H1 (cell line): ENCODE measurements at regions not wholly inside any gene's neighbourhood (a gene's known extent, or its start where the extent isn't known, plus 50 kb on each side); places are given as distances from the start of the nearest gene placed in this dataset.

Source experiments
- CTCF ChIA-PET: fragments of 300-600 bp; sonication (Branson Sonifier 250); formaldehyde crosslinking; loops from one replicate; lab custom pipeline; 2021; ENCODE audit not compliant: partially characterized antibody; lab: Charles Lee
- POLR2A ChIA-PET: fragments of 300-600 bp; sonication (Branson Sonifier 250); formaldehyde crosslinking; loops from one replicate; lab custom pipeline; 2021; ENCODE audit warnings: inconsistent platforms; ENCODE audit not compliant: partially characterized antibody; lab: Charles Lee
- DNase-seq, 2 experiments: peaks; one replicate each; pipeline versions ENCODE4 v3.0.0 to v3.0.0-alpha.2; 2010 to 2022; ENCODE audit warnings: low spot score in 2 of 2, low read depth in 1 of 2, mixed read lengths in 1 of 2
- FAIRE-seq: peaks from 2 replicates; lab custom pipeline; 2011; peaks lifted over from hg19 to GRCh38; lab: Jason Lieb, UNC
- H2AFZ ChIP-seq: 2 replicates; pipeline ENCODE4 v1.8.1; 2012; ENCODE audit warnings: low read length, inconsistent platforms
- H2AK5ac ChIP-seq: 2 replicates; pipeline ENCODE4 v1.6.1; 2013; ENCODE audit warnings: low read depth, low read length
- H2BK120ac ChIP-seq: replicated peaks from 2 replicates; pipeline ENCODE3; 2013; ENCODE audit warnings: low read depth, low read length, inconsistent platforms
- H2BK12ac ChIP-seq: 2 replicates; pipeline ENCODE4 v1.6.1; 2013; ENCODE audit warnings: low read depth, low read length
- H2BK15ac ChIP-seq: 2 replicates; pipeline ENCODE4 v1.6.1; 2013; ENCODE audit warnings: low read length
- H2BK20ac ChIP-seq: 2 replicates; pipeline ENCODE4 v1.6.1; 2013; ENCODE audit warnings: low read length
- H2BK5ac ChIP-seq: 2 replicates; pipeline ENCODE4 v1.6.1; 2013; ENCODE audit warnings: low read depth, low read length
- H3K14ac ChIP-seq: 2 replicates; pipeline ENCODE4 v1.6.1; 2013; ENCODE audit warnings: inconsistent platforms; ENCODE audit not compliant: insufficient read length
- H3K18ac ChIP-seq: 2 replicates; pipeline ENCODE4 v1.6.1; 2013; ENCODE audit warnings: low read length; ENCODE audit errors: extremely low read depth
- H3K23ac ChIP-seq: 2 replicates; pipeline ENCODE4 v1.6.1; 2013; ENCODE audit warnings: inconsistent platforms; ENCODE audit not compliant: insufficient read length
- H3K23me2 ChIP-seq: 2 replicates; pipeline ENCODE4 v1.6.1; 2013; ENCODE audit warnings: low read depth, low read length
- H3K27ac ChIP-seq: 2 replicates; pipeline ENCODE4 v1.6.1; 2011; ENCODE audit warnings: low read depth, low read length, inconsistent platforms
- H3K27me3 ChIP-seq, 4 experiments: replicated peaks in 1 of 4; 1 replicate in 1 of 4; 2 replicates in 3 of 4; pipeline versions ENCODE4 v1.6.1 to v1.8.1; 2011 to 2013; ENCODE audit warnings: low read length in 3 of 4, mild to moderate bottlenecking in 3 of 4, inconsistent platforms in 2 of 4, mixed read lengths in 2 of 4, moderate library complexity in 1 of 4; ENCODE audit not compliant: control insufficient read depth in 3 of 4, insufficient read depth in 3 of 4; ENCODE audit errors: extremely low read depth in 1 of 4
- H3K36me3 ChIP-seq, 4 experiments: 2 replicates each; pipeline versions ENCODE4 v1.6.1 to v1.8.1; 2011 to 2013; ENCODE audit warnings: mild to moderate bottlenecking in 4 of 4, low read length in 3 of 4, moderate library complexity in 2 of 4, control low read depth in 1 of 4, inconsistent platforms in 1 of 4; ENCODE audit not compliant: insufficient read depth in 4 of 4, control insufficient read depth in 2 of 4
- H3K4ac ChIP-seq: replicated peaks from 2 replicates; pipeline ENCODE3; 2013; ENCODE audit warnings: low read length, low read depth, mixed read lengths, inconsistent platforms; ENCODE audit not compliant: insufficient read length
- H3K4me1 ChIP-seq, 4 experiments: replicated peaks in 1 of 4; 1 replicate in 1 of 4; 2 replicates in 3 of 4; pipeline versions ENCODE4 v1.6.1 to v1.8.1; 2011 to 2013; ENCODE audit warnings: low read length in 3 of 4, inconsistent platforms in 2 of 4, mixed read lengths in 1 of 4; ENCODE audit not compliant: insufficient read depth in 4 of 4, control insufficient read depth in 3 of 4
- H3K4me2 ChIP-seq, 2 experiments: 2 replicates each; pipeline versions ENCODE4 v1.6.1 to v1.8.1; 2011 to 2013; ENCODE audit warnings: low read depth in 2 of 2, low read length in 2 of 2, control low read depth in 1 of 2, inconsistent platforms in 1 of 2, mild to moderate bottlenecking in 1 of 2; ENCODE audit not compliant: insufficient read depth in 1 of 2
- H3K4me3 ChIP-seq, 4 experiments: fragments of 200-600, 300-600 bp in 1 of 4; sonication (generic), shearing (Covaris generic), sonication (Bioruptor Twin) in 1 of 4; 2 replicates each; pipeline versions ENCODE4 v1.5.1 to v1.8.1; 2011 to 2016; ENCODE audit warnings: low read length in 4 of 4, low read depth in 3 of 4, control low read depth in 2 of 4, inconsistent platforms in 2 of 4, mild to moderate bottlenecking in 2 of 4, mixed read lengths in 1 of 4, moderate library complexity in 1 of 4; ENCODE audit not compliant: insufficient read depth in 2 of 4; ENCODE audit errors: extremely low read depth in 1 of 4
- H3K56ac ChIP-seq: replicated peaks from 2 replicates; pipeline ENCODE3; 2013; ENCODE audit warnings: low read depth, mild to moderate bottlenecking, mixed read lengths, low read length, inconsistent platforms; ENCODE audit not compliant: insufficient read length
- H3K79me1 ChIP-seq: 2 replicates; pipeline ENCODE4 v1.6.1; 2013; ENCODE audit warnings: low read depth, low read length, control low read depth
- H3K79me2 ChIP-seq, 2 experiments: 2 replicates each; pipeline versions ENCODE4 v1.6.1 to v1.8.1; 2012 to 2013; ENCODE audit warnings: low read length in 2 of 2, mild to moderate bottlenecking in 2 of 2, inconsistent platforms in 1 of 2; ENCODE audit not compliant: insufficient read depth in 2 of 2, control insufficient read depth in 1 of 2
- H3K9ac ChIP-seq, 4 experiments: replicated peaks in 1 of 4; 1 replicate in 1 of 4; 2 replicates in 3 of 4; pipeline versions ENCODE4 v1.6.1 to v1.8.1; 2011 to 2013; ENCODE audit warnings: low read depth in 3 of 4, low read length in 3 of 4, control low read depth in 2 of 4, mild to moderate bottlenecking in 2 of 4, moderate library complexity in 2 of 4, inconsistent platforms in 1 of 4; ENCODE audit errors: extremely low read depth in 1 of 4
- H3K9me3 ChIP-seq, 2 experiments: 2 replicates each; pipeline versions ENCODE4 v1.6.1 to v1.8.1; 2012 to 2013; ENCODE audit warnings: mild to moderate bottlenecking in 2 of 2, moderate library complexity in 2 of 2, control low read depth in 1 of 2, inconsistent platforms in 1 of 2, low read depth in 1 of 2, low read length in 1 of 2, mixed read lengths in 1 of 2; ENCODE audit not compliant: insufficient read depth in 2 of 2
- H4K20me1 ChIP-seq, 2 experiments: replicated peaks in 1 of 2; 2 replicates each; pipeline versions ENCODE3 to v1.8.1; 2011 to 2013; ENCODE audit warnings: inconsistent platforms in 2 of 2, low read length in 2 of 2, mild to moderate bottlenecking in 1 of 2; ENCODE audit not compliant: insufficient read depth in 2 of 2, control insufficient read depth in 1 of 2
- H4K5ac ChIP-seq: 2 replicates; pipeline ENCODE4 v1.6.1; 2013; ENCODE audit warnings: low read length, low read depth, mixed read lengths, inconsistent platforms; ENCODE audit not compliant: insufficient read length
- H4K8ac ChIP-seq: 2 replicates; pipeline ENCODE4 v1.8.0; 2013; ENCODE audit warnings: mild to moderate bottlenecking, moderate library complexity, low read length, inconsistent platforms; ENCODE audit not compliant: insufficient read depth; ENCODE audit errors: extremely low read depth
- H4K91ac ChIP-seq: replicated peaks from 2 replicates; pipeline ENCODE3; 2013; ENCODE audit warnings: low read length, mixed read lengths, inconsistent platforms; ENCODE audit not compliant: insufficient read length
- JUND ChIP-seq: IDR thresholded peaks from 2 replicates; pipeline ENCODE4 v1.6.1; 2011; ENCODE audit warnings: mild to moderate bottlenecking, improper control_type of control experiment, low read length
- RAD21 ChIP-seq, 2 experiments: IDR thresholded peaks in 1 of 2; conservative IDR thresholded peaks in 1 of 2; 2 replicates each; pipeline ENCODE4 v1.6.1; 2011; ENCODE audit warnings: low read depth in 2 of 2, low read length in 2 of 2, improper control_type of control experiment in 1 of 2, inconsistent platforms in 1 of 2, mild to moderate bottlenecking in 1 of 2, moderate library complexity in 1 of 2
- SP1 ChIP-seq: IDR thresholded peaks from 2 replicates; pipeline ENCODE4 v1.6.1; 2011; ENCODE audit warnings: low read depth, low read length
- USF2 ChIP-seq: IDR thresholded peaks from 2 replicates; pipeline ENCODE4 v1.6.1; 2011; ENCODE audit warnings: low read length, improper control_type of control experiment
- WGBS, 2 experiments: shearing (Covaris generic) in 1 of 2; methylation state at CpG; one replicate each; pipeline versions ENCODE4 v1.1.6 to v1.1.7; 2013 to 2015; ENCODE audit warnings: low lambda C conversion rate in 2 of 2, mixed read lengths in 2 of 2, inconsistent platforms in 1 of 2, low coverage in 1 of 2, missing lambda C conversion rate in 1 of 2; ENCODE audit not compliant: insufficient replicate concordance in 2 of 2, insufficient coverage in 1 of 2, insufficient read length in 1 of 2; ENCODE audit errors: extremely low coverage in 1 of 2, missing lambda C conversion rate in 1 of 2; 5-methylcytosine and 5-hydroxymethylcytosine counted together

- no peaks in the 10 kb centered on the region for H3K36me3 ChIP-seq
- TF ChIP-seq RAD21 (IDR thresholded peaks at IDR 0.05 in 1 of 2, conservative IDR thresholded peaks at IDR 0.05 in 1 of 2; ENCODE audit: low read depth in 2 of 2, low read length in 2 of 2), result no peak
- TF ChIP-seq JUND, result no peak
- TF ChIP-seq USF2, result no peak
- no peak for TF ChIP-seq SP1
- TF ChIP-seq, all 59 proteins: peak for 0
- H3K4me2 ChIP-seq, result no peak overlapping the region
- ChIA-PET CTCF (no interaction called here), POLR2A (no interaction called here)
- no peak overlapping the region for H3K9ac ChIP-seq
- whole genome bisulfite sequencing, 2 experiments, result 96% methylated on average over 1 of the region's 1 CpG; no CpG with 5 or more reads in 1 of the 2 experiments
- no peak overlapping the region for H3K27ac ChIP-seq
- H3K23ac ChIP-seq, result no peak overlapping the region
- H2AK5ac ChIP-seq, result no peak overlapping the region
- H3K79me2 ChIP-seq, result no peaks in the 10 kb centered on the region
- no peak overlapping the region for H2BK120ac ChIP-seq
- no peak overlapping the region for H3K18ac ChIP-seq
- H2BK12ac ChIP-seq, result no peak overlapping the region
- no peak overlapping the region for H2BK15ac ChIP-seq
- no peak overlapping the region for H3K56ac ChIP-seq
- H3K4me3 ChIP-seq, result no peak overlapping the region
- FAIRE-seq (no peak), DNase-seq (no peak)
- H4K5ac ChIP-seq, result no peak overlapping the region
- H3K4me1 ChIP-seq, result peaks cover 0 to 5% (median 3%) of the 10 kb centered on the region in 4 experiments; a peak in 2 of 7 replicates
- no peaks in the 10 kb centered on the region for H4K20me1 ChIP-seq
- no peaks in the 10 kb centered on the region; a peak in 1 of 7 replicates for H3K27me3 ChIP-seq
- H3K23me2 ChIP-seq, result no peaks in the 10 kb centered on the region; the same call in 1 of the 2 replicates
- no peaks in the 10 kb centered on the region for H3K79me1 ChIP-seq
- H2BK20ac ChIP-seq, result no peak overlapping the region
- no peak overlapping the region for H2AFZ ChIP-seq
- no peak overlapping the region for H3K14ac ChIP-seq
- H4K91ac ChIP-seq, result no peak overlapping the region
- no peak overlapping the region for H2BK5ac ChIP-seq
- H3K9me3 ChIP-seq, result no peaks in the 10 kb centered on the region
- no peak overlapping the region for H4K8ac ChIP-seq
- H3K4ac ChIP-seq, result no peak overlapping the region
These were observed 280.9 kb downstream of the FGFR2 start for GRCh38 chr10:121317374-121317773.
